Loucy (cell line): ENCODE measurements at regions not wholly inside any gene's neighbourhood (a gene's known extent, or its start where the extent isn't known, plus 50 kb on each side); places are given as distances from the start of the nearest gene placed in this dataset.

Source experiments
- CTCF ChIP-seq: fragments of 200-600 bp; sonication (generic); conservative IDR thresholded peaks from 2 replicates; pipeline ENCODE4 v1.5.1; 2014; ENCODE audit warnings: mild to moderate bottlenecking, antibody characterized with exemption, low read length
- EZH2phosphoT487 ChIP-seq: fragments of 200-600 bp; IDR thresholded peaks from 2 replicates; pipeline ENCODE4 v1.6.1; 2018; ENCODE audit warnings: antibody characterized with exemption, mild to moderate bottlenecking, moderate library complexity, borderline replicate concordance

GRCh38 chr13:111045170-111045569, 69.9 kb upstream of the ARHGEF7 start:
- no peak for TF ChIP-seq CTCF
- TF ChIP-seq EZH2phosphoT487: no peak
